Right atrium auricular region (tissue), 2 donors: ENCODE measurements at regions not wholly inside any gene's neighbourhood (a gene's known extent, or its start where the extent isn't known, plus 50 kb on each side); places are given as distances from the start of the nearest gene placed in this dataset.
"Not testable (repeated sequence)": the region's sequence is repeated elsewhere in the genome, so short reads cannot be mapped to it uniquely, and the experiment has no call there.

Source experiments
- DNase-seq: peaks from one replicate; pipeline ENCODE4 v3.0.0-alpha.2; 2019; ENCODE audit warnings: low spot score
- H3K27ac ChIP-seq, 2 donors: fragments of 200-600 bp; sonication (generic); 1 replicate in 1 of 2; 2 replicates in 1 of 2; pipeline ENCODE4 v1.5.1; 2016 to 2019
- H3K27me3 ChIP-seq, 2 donors: fragments of 200-600 bp; sonication (generic); one replicate each; pipeline versions ENCODE4 v1.5.1 to v1.6.0; 2017 to 2019
- H3K36me3 ChIP-seq: fragments of 200-600 bp; sonication (generic); one replicate; pipeline ENCODE4 v1.5.1; 2016
- H3K4me1 ChIP-seq, 2 donors: fragments of 200-600 bp; sonication (generic); one replicate each; pipeline versions ENCODE4 v1.5.1 to v1.6.0; 2017 to 2019
- H3K4me3 ChIP-seq, 2 donors: fragments of 200-600 bp; sonication (generic); 1 replicate in 1 of 2; 2 replicates in 1 of 2; pipeline ENCODE4 v1.5.1; 2017 to 2019; ENCODE audit warnings: mild to moderate bottlenecking in 1 of 2, moderate library complexity in 1 of 2
- H3K9me3 ChIP-seq, 2 donors: fragments of 200-600 bp; sonication (generic); one replicate each; pipeline ENCODE4 v1.5.1; 2019
- TF ChIP-seq, protein P1 (sequence below), 2 donors: fragments of 200-600 bp; sonication (generic); IDR thresholded peaks; one replicate each; pipeline ENCODE4 v1.5.1; 2019; ENCODE audit warnings: antibody characterized with exemption in 2 of 2

DNA sequence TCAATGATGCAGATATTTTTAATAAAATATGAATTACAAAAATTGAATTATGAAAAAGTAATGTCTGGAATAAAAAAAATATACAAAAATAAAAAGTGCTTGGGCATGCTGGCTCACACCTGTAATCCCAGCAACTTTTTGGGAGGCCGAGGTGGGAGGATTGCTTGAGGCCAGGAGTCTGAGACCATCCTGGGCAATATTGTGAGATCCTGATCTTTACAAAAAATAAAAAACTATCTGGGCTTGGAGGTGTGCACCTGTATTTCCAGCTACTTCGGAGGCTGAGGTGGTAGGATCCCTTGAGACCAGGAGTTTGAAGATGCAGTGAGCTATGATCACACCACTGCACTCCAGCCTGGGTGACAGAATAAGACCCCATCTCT is 141.8 kb downstream of the NPIPB5 start:
- H3K4me3 ChIP-seq: no peak overlapping the region
- H3K9me3 ChIP-seq: no peaks in the 10 kb centered on the region
- no peak overlapping the region for H3K27ac ChIP-seq
- TF ChIP-seq, protein P1, sequence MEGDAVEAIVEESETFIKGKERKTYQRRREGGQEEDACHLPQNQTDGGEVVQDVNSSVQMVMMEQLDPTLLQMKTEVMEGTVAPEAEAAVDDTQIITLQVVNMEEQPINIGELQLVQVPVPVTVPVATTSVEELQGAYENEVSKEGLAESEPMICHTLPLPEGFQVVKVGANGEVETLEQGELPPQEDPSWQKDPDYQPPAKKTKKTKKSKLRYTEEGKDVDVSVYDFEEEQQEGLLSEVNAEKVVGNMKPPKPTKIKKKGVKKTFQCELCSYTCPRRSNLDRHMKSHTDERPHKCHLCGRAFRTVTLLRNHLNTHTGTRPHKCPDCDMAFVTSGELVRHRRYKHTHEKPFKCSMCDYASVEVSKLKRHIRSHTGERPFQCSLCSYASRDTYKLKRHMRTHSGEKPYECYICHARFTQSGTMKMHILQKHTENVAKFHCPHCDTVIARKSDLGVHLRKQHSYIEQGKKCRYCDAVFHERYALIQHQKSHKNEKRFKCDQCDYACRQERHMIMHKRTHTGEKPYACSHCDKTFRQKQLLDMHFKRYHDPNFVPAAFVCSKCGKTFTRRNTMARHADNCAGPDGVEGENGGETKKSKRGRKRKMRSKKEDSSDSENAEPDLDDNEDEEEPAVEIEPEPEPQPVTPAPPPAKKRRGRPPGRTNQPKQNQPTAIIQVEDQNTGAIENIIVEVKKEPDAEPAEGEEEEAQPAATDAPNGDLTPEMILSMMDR (IDR thresholded peaks at IDR 0.05): no peak
- no peaks in the 10 kb centered on the region for H3K27me3 ChIP-seq
- no peak for DNase-seq
- H3K4me1 ChIP-seq: no peaks in the 10 kb centered on the region
- no peaks in the 10 kb centered on the region for H3K36me3 ChIP-seq

- no peak overlapping the region for H3K27ac ChIP-seq
- no peaks in the 10 kb centered on the region for H3K4me1 ChIP-seq
- no peaks in the 10 kb centered on the region for H3K9me3 ChIP-seq
- H3K4me3 ChIP-seq: no peak overlapping the region
- TF ChIP-seq, protein P1 (IDR thresholded peaks at IDR 0.05): no peak
- no peak for DNase-seq
- H3K27me3 ChIP-seq: no peaks in the 10 kb centered on the region
- H3K36me3 ChIP-seq: no peaks in the 10 kb centered on the region
Observed at GRCh38 chr16:22653876-22654275, 143.2 kb downstream of the NPIPB5 start.

DNA sequence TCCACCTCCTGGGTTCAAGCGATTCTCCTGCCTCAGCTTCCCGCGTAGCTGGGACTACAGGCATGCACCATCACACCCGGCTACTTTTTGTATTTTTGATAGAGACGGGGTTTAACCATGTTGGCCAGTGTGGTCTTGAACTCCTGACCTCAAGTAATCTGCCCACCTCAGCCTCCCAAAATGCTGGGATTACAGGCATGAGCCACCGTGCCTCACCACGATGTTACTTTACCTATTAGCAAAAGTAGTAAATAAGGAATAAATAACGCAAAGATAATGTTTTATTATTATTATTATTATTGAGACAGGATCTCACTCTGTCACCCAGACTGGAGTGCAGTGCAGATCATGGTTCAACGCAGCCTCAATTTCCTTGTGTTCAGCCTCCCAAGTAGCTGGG is 145.9 kb downstream of the NPIPB5 start:
- H3K27me3 ChIP-seq, H3K27ac ChIP-seq, DNase-seq, H3K4me1 ChIP-seq, H3K9me3 ChIP-seq, H3K36me3 ChIP-seq, H3K4me3 ChIP-seq: not testable (repeated sequence)

GRCh38 chr16:22659933-22660332 is 149.2 kb downstream of the NPIPB5 start:
- Histone ChIP-seq H3K27me3 (no peaks in the 10 kb centered on the region), H3K4me1 (no peaks in the 10 kb centered on the region), H3K36me3 (no peaks in the 10 kb centered on the region), H3K4me3 (no peak overlapping the region), H3K27ac (no peak overlapping the region), H3K9me3 (peaks cover 0 to 9% of the 10 kb centered on the region in 2 donors)
- no peak for DNase-seq
- TF ChIP-seq, protein P1 (IDR thresholded peaks at IDR 0.05): no peak

DNA sequence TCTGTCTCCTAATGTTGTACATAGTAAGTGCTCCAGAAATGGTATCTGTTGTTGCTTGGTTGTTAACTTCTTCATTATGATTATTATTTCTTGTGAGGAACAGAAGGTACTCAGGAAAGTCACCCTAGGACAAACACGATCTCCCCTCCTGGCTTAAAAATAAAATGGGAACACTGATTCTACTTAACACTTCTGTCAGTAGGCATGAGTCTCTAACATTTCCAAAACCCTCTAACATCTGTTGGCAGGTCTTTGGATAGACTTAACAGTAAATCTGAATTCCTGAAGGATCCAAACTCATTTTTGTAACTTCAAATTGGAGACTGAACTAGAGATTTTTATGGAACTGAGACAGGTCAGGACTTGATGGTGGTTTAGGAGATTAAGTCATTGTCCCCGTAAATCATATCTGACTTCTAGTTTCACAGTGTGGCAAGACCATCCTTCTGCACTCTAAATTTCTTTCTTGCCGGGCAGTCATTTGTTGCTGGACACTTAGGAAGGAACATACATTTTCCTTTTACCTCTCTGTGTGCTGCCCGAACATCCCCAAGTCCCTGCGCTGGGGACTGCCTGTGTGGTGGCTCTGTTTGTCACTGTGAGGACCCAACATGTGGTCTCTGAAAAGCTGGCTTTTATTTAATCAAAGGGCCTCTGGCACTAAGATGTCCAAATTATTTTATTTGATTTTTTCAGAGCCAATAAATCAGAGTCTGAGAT is 149.9 kb downstream of the NPIPB5 start:
- no peak for DNase-seq
- TF ChIP-seq, protein P1 (IDR thresholded peaks at IDR 0.05): no peak
- no peaks in the 10 kb centered on the region for H3K27me3 ChIP-seq
- H3K9me3 ChIP-seq: peaks cover 0 to 9% of the 10 kb centered on the region in 2 donors
- no peaks in the 10 kb centered on the region for H3K4me1 ChIP-seq
- H3K27ac ChIP-seq: no peak overlapping the region
- H3K4me3 ChIP-seq: no peak overlapping the region
- no peaks in the 10 kb centered on the region for H3K36me3 ChIP-seq

DNA sequence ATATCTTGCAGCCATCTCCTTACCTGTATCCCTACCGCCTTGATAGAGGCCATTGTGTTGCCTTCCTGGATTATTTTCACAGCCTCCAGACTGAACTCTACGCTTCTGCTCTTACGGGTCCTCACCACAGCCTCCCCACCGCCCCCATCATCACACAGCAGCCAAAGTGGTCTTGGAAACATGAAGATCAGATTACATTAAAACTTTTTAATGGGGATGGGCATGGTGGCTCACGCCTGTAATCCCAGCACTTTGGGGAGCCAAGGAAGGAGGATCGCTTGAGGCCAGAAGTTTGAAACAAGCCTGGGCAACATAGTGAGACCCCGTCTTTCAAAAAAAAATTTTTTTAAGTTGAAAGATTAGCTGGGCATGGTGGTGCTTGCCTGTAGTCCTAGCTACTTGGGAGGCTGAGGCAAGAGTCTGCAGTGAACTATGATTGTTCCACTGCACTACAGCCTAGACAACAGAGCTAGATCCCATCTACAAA is 150.5 kb downstream of the NPIPB5 start:
- Histone ChIP-seq H3K9me3 (peaks cover 0 to 9% of the 10 kb centered on the region in 2 donors), H3K27me3 (no peaks in the 10 kb centered on the region), H3K4me1 (no peaks in the 10 kb centered on the region), H3K4me3 (no peak overlapping the region), H3K27ac (no peak overlapping the region), H3K36me3 (no peaks in the 10 kb centered on the region)
- TF ChIP-seq, protein P1 (IDR thresholded peaks at IDR 0.05): no peak
- DNase-seq: no peak

DNA sequence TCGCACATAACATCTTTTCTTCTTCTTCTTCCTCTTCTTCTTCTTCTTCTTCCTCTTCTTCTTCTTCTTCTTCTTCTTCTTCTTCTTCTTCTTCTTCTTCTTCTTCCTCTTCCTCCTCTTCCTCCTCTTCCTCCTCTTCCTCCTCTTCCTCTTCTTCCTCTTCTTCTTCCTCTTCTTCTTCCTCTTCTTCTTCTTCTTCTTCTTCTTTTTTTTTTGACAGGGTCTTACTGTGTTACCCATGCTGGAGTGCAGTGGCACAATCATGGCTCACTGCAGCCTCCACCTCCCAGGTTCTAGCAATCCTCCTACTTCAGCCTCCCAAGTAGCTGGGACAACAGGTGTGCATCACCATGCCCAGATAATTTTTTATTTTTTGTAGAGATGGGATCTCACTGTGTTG is 151.0 kb upstream of the HS3ST2 start:
- not testable (repeated sequence) for H3K9me3 ChIP-seq, H3K27ac ChIP-seq, H3K4me1 ChIP-seq, H3K27me3 ChIP-seq, H3K4me3 ChIP-seq, DNase-seq, H3K36me3 ChIP-seq
